ENCODE measurements at regions not wholly inside any gene's neighbourhood (a gene's known extent, or its start where the extent isn't known, plus 50 kb on each side); places are given as distances from the start of the nearest gene placed in this dataset.

DNA sequence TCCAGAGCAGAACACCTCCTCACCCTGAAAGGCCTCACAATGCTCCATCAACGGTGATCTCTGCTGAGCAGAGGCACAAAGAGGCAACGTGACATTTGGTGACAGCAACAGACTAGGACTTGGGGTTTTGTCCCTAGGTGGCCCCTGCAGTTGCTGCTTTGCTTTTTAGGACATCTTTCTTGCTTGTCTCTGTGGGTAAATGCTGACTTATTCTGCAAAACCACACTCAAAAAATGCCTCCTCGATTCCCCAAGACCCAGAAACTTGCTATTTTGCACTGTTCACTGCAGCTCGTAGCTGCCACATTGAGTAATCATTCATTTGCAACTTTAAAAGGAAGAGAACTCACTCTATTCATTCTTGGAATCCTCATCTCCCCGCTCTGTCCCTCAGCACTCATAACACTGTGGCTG, 209.9 kb downstream of the LY86 start:
- TF ChIP-seq CTCF (IDR thresholded peaks at IDR 0.05; ENCODE audit: low read length): no peak
- no peak for TF ChIP-seq EZH2 (IDR thresholded peaks at IDR 0.05; ENCODE audit: borderline replicate concordance, low read length)
